SHP77 (cell line): ENCODE measurements at regions not wholly inside any gene's neighbourhood (a gene's known extent, or its start where the extent isn't known, plus 50 kb on each side); places are given as distances from the start of the nearest gene placed in this dataset.

Experiments
- DNase-seq, 2 experiments: peaks; one replicate each; lab custom pipeline; 2025; lab: John Stamatoyannopoulos, UW

- no peak for DNase-seq
Measured at GRCh38 chr5:68379275-68380036, 163.9 kb downstream of the PIK3R1 start.

- no peak for DNase-seq
Measured at GRCh38 chr5:68380078-68380477, 164.5 kb downstream of the PIK3R1 start.

GRCh38 chr5:68381060-68381459 is 165.5 kb downstream of the PIK3R1 start:
- no peak for DNase-seq

- DNase-seq = no peak
Measured at GRCh38 chr5:68381909-68382308, 166.4 kb downstream of the PIK3R1 start.

- DNase-seq = no peak
Measured at GRCh38 chr5:68382640-68383039, 167.1 kb downstream of the PIK3R1 start.

GRCh38 chr5:68383888-68384310 is 168.3 kb downstream of the PIK3R1 start:
- no peak for DNase-seq

GRCh38 chr5:68384936-68385594 is 169.5 kb downstream of the PIK3R1 start:
- no peak for DNase-seq

GRCh38 chr5:68385936-68386335 is 170.4 kb downstream of the PIK3R1 start:
- no peak for DNase-seq

GRCh38 chr5:68387074-68387796 is 171.7 kb downstream of the PIK3R1 start:
- DNase-seq = no peak

- no peak for DNase-seq
Measured at GRCh38 chr5:68389618-68390017, 174.1 kb downstream of the PIK3R1 start.

GRCh38 chr5:68392617-68393016 is 177.1 kb downstream of the PIK3R1 start:
- DNase-seq = no peak

- DNase-seq = no peak
Measured at GRCh38 chr5:68395302-68395701, 179.7 kb downstream of the PIK3R1 start.

GRCh38 chr5:68395926-68396511 is 180.5 kb downstream of the PIK3R1 start:
- DNase-seq = no peak

- DNase-seq = peak in 1 of 2 experiments; percentile 20
Measured at GRCh38 chr5:68396722-68397121, 181.2 kb downstream of the PIK3R1 start.

GRCh38 chr5:68398146-68398812 is 182.7 kb downstream of the PIK3R1 start:
- no peak for DNase-seq

- DNase-seq = no peak
Measured at GRCh38 chr5:68403301-68403700, 187.7 kb downstream of the PIK3R1 start.

GRCh38 chr5:68404246-68404645 is 188.7 kb downstream of the PIK3R1 start:
- DNase-seq = no peak

GRCh38 chr5:68405026-68405684 is 189.6 kb downstream of the PIK3R1 start:
- no peak for DNase-seq

GRCh38 chr5:68405784-68406743 is 190.5 kb downstream of the PIK3R1 start:
- DNase-seq = no peak

- no peak for DNase-seq
Measured at GRCh38 chr5:68406767-68407241, 191.2 kb downstream of the PIK3R1 start.
